ENCODE measurements at regions not wholly inside any gene's neighbourhood (a gene's known extent, or its start where the extent isn't known, plus 50 kb on each side); places are given as distances from the start of the nearest gene placed in this dataset.
A peak's percentile ranks its signal among the peaks of the same experiment; 100 is the strongest.
"Not testable (repeated sequence)": the region's sequence is repeated elsewhere in the genome, so short reads cannot be mapped to it uniquely, and the experiment has no call there.

- TF ChIP-seq ZFX (IDR thresholded peaks at IDR 0.05; ENCODE audit: borderline replicate concordance) = no peak
- TF ChIP-seq CTCF (IDR thresholded peaks at IDR 0.05) = no peak
Measured at GRCh38 chr9:12414514-12414913, 278.7 kb upstream of the TYRP1 start.

GRCh38 chr9:12415361-12415760, 277.8 kb upstream of the TYRP1 start:
- TF ChIP-seq ZFX (IDR thresholded peaks at IDR 0.05; ENCODE audit: borderline replicate concordance) (no peak), CTCF (IDR thresholded peaks at IDR 0.05) (no peak)
- no peak overlapping the region for H3K27ac ChIP-seq

More at GRCh38 chr9:12414514-12414913, 278.7 kb upstream of the TYRP1 start:
- no peak overlapping the region for H3K27ac ChIP-seq

DNA sequence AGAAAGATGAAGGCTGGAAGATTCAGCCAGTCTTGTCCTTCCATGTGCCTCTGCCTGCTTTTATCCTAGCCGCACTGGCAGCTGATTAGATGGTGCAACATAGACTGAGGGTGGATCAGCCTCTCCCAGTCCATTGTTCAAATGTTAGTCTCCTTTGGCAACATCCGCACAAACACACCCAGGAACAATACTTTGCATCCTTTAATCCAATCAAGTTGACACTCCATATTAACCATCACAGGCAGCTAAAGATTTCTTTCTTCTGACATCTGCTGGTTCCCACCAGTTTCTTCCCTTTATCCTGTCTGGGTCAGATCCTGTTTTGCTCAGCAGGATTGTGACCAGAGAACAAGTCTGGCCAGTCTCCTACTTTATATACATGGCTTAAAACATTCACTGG, 276.5 kb upstream of the TYRP1 start:
- TF ChIP-seq CTCF (IDR thresholded peaks at IDR 0.05) (no peak), ZFX (IDR thresholded peaks at IDR 0.05; ENCODE audit: borderline replicate concordance) (no peak)
- no peak overlapping the region for H3K27ac ChIP-seq

DNA sequence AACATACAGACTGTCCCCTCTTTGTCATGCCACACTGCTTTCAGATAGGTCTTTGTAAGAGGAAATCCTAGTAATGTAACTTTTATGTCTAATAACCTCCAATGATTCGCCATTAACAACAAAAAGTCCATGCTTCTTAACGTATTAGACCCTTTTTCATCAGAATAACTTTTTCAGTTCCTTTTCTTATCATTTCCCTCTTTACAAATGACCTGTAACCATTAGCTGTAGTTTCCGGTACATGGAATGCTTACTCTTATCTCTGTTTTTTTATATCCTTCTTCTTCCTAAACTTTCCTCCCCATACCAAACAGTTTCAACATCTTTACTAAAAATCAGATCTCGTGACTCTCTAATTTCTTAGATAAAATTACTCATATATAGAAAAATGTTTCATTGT, 268.9 kb upstream of the TYRP1 start:
- no peak for TF ChIP-seq ZFX (IDR thresholded peaks at IDR 0.05; ENCODE audit: borderline replicate concordance)
- no peak for TF ChIP-seq CTCF (IDR thresholded peaks at IDR 0.05)
- H3K27ac ChIP-seq = no peak overlapping the region

- H3K27ac ChIP-seq = no peak overlapping the region
- TF ChIP-seq CTCF (IDR thresholded peaks at IDR 0.05) = peak; percentile 66
- no peak for TF ChIP-seq ZFX (IDR thresholded peaks at IDR 0.05; ENCODE audit: borderline replicate concordance)
Measured at GRCh38 chr9:12425878-12426864, 267.0 kb upstream of the TYRP1 start.

GRCh38 chr9:12439267-12439666, 253.9 kb upstream of the TYRP1 start:
- TF ChIP-seq CTCF (IDR thresholded peaks at IDR 0.05) (no peak), ZFX (IDR thresholded peaks at IDR 0.05; ENCODE audit: borderline replicate concordance) (no peak)

DNA sequence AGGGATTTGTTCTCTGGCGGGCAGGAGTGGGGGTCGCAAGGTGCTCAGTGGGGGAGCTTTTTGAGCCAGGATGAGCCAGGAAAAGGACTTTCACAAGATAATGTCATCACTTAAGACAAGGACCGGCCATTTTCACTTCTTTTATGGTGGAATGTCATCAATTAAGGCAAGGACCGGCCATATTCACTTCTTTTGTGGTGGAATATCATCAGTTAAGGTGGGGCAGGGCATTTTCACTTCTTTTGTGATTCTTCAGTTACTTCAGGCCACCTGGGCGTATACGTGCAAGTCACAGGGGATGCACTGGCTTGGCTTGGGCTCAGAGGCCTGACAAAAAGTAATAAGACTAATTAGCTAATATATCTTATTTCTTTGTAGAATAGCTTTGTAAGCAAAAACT, 252.1 kb upstream of the TYRP1 start:
- H3K27ac ChIP-seq = not testable (repeated sequence)

More at GRCh38 chr9:12439267-12439666, 253.9 kb upstream of the TYRP1 start:
- H3K27ac ChIP-seq = no peak overlapping the region

Measured in 22Rv1 (cell line).